Superior temporal gyrus (tissue), 1 donor: ENCODE measurements at regions not wholly inside any gene's neighbourhood (a gene's known extent, or its start where the extent isn't known, plus 50 kb on each side); places are given as distances from the start of the nearest gene placed in this dataset.
A peak's percentile ranks its signal among the peaks of the same experiment; 100 is the strongest.

Source experiments
- DNase-seq: peaks from one replicate; pipeline ENCODE4 v3.0.0-alpha.2; 2016; ENCODE audit errors: extremely low spot score

- DNase-seq, result no peak
These were observed 452.1 kb downstream of the HDGFL1 start for GRCh38 chr6:23021487-23021886.

GRCh38 chr6:23027281-23027680 is 457.9 kb downstream of the HDGFL1 start:
- DNase-seq, result peak; percentile 94

- DNase-seq, result peak; percentile 21
These were observed 462.6 kb downstream of the HDGFL1 start for GRCh38 chr6:23031986-23032385.

DNA sequence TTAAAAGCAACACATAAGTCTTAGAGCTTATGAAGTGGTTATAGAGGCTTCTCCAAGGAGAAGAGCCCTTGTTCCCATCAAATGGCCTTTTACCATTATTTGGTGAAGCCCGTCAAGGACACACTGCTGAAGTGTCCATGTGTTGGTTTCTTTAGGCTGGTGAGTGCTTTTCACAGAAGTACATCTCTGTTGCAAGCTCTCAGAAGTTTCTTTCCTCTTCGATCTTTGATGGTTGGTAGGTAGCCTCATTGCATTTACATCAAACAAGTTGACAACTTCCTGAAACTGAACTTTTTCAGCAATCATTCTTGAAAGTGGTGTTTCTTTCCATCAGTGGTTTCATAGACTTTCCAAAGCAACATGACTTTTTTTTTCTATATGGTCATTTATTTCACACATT is 465.6 kb downstream of the HDGFL1 start:
- no peak for DNase-seq

DNA sequence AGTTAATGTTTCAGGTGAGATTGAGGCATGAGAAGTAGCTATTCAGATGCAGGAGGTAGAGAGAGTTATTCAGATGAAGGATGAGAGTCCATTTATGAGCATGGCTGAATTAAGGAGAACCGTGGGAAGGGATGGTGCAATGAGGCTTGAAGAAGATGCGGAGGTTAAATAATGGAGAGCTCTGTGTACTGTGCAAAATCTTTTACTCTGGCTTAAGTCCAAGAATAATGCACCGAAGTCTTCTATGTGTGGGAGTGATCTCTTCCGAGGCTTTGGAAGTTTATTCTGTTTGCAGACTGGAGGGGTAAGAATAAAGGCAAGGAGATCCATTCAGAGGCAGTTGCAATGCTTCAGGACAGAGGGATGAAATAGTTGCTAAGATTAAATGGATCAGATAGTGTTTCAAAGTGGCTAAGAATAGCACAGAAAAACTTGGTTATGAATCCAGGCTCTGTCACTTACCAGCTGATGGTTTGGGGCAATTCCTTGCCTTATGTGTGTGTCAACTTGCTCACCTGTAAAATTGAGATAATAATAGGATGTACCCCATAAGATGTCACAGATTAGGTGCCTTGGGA is 467.1 kb downstream of the HDGFL1 start:
- no peak for DNase-seq

DNA sequence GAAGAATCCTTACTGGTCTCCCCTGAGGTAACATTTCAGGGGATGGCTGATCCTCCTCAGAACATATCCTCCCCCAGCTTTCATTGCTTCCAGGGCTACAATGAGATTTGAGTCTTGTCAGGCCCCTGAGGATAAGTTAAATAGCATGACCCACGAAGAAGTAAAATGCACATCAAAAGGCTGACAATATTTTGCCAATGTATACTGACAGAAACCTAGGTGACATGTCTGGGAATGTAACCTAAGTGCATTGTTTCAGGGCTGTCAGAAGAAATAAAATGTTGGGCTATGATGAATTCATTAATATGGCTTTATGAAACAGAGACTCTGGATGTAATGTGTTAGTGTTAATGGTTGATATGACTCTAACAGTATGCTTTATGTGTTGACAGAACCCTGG is 471.5 kb downstream of the HDGFL1 start:
- DNase-seq, result no peak

- no peak for DNase-seq
These were observed 475.9 kb downstream of the HDGFL1 start for GRCh38 chr6:23045280-23045679.

GRCh38 chr6:23055523-23055922 is 486.2 kb downstream of the HDGFL1 start:
- no peak for DNase-seq

DNA sequence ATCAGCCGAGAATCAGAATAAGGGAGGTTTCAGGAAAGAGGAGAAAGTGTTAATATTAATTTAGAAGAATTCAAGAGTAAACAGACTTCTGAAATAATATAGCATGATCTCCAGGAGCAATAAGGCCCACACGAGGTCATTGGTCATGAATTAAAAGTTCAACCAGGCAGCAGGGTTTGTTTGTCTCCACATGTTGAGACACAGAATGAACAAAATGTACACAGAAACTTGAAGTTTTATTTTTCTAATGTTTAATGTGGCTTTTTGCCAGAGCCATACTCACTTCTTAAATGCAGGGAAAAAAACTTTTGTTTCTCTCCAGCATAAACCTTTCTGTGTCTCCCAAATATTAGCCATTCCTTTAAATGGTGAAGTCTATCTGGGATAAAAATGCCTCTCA is 504.5 kb downstream of the HDGFL1 start:
- DNase-seq, result no peak

- DNase-seq, result no peak
These were observed 508.4 kb downstream of the HDGFL1 start for GRCh38 chr6:23077772-23078171.

DNA sequence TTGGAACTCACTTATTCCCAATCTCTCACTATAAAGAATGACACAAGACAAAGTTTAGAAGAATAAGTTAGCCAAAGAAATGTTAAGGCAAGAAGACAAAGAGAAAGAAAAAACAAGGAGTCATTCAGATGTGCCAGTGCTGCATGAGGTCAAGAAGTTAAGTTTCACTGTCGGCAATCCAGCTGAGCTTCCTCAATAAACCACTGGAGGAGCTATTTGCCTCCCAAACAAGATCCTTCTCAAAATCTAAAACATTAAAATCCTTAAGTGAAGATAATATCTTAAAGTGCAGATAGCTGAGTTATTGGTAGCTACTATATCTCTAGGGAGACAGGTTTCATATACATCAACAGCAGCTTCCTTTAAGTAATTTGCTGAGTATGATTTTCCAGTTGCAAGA is 512.3 kb downstream of the HDGFL1 start:
- DNase-seq, result no peak

DNA sequence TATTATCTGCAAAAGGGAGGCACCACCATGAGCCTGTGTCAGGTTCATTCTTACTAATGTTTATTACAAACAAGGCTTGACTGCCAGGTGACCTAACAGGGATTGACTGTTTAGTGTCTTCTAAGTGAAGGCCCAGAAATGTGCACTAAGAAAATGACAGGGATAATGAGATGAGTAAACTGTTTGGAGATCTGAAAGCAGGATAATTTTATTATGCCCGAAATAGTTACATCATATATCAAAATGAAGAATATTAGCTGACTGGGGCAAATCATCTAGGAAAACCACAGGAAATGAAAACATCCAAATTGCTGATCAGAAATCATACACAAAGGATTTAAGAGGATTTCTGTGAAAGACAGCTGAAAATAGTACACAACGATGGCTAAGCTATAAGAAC is 516.7 kb downstream of the HDGFL1 start:
- DNase-seq, result no peak

GRCh38 chr6:23087471-23087870 is 518.1 kb downstream of the HDGFL1 start:
- DNase-seq, result no peak

DNA sequence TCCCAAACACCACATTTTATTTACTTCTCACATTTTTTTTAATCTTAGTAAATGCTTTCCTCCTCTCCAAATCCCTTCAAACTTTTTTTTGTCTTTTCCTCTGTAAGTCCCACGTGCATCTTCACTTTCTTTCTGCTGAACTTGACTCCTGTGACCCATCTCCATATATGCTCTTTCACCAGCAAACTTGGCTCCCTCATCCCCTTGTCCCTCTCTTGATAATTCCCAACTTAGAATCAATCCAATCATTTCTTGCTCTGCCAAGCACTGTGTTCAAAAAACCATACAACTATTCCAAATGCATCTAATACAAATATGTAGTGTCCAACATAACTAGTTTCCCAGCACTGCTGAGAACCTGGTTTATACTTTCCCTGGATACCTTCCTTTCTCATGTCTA is 519.4 kb downstream of the HDGFL1 start:
- DNase-seq, result no peak

DNA sequence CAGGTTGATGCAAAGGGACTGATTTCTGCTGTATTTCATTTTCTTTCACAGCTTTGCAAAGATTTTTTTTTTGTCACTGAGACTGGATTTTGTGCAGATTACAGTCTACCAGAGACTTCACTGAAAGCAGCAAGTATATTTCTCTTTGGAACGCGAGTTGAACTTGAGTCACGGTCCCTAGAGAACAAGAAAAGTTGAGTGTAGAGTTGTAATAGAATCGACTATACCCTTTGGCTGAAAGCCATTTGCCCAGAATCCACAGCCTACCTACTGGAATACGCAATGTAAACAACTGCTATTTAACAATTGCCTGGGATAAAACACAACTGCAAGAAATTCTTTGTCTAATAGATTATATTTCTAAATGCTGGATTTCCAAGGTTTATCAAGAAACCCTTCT is 520.6 kb downstream of the HDGFL1 start:
- DNase-seq, result no peak

DNA sequence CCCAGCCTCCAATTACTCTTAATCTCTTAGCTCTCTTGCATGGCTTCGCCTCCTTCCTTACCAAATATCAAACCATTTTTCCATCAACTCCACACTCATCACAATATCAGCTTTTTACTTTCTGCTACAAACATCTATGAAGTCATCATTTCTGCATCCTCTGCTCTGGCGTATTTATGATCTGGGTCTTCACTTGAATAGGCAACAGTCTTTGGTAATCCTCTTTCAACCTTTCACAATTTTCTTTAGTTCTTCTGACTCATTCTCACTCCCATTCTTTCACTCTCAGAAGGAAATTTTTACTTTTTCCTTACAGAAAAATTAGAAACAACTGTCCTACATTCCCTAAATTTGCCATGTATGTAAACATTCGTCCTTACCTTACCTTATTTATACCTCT is 522.4 kb downstream of the HDGFL1 start:
- no peak for DNase-seq

DNA sequence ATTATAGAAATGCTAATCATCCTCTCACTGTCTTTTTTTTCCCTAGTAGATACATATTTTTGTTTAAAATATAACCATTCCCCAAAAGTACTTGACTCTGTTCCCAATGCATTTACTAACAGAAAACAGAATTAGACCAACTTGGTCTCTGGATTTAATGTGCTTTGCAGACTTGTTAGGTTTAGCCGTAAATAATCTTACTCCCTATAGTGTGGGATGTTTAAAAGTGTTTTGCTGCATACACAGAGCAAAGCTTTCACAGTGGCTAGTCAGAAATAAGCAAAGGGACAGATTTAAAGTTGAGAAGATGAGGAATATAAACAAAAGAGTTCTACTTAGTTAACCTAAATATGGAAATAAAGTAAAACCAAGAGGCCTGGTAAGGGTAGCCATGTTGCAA is 527.5 kb downstream of the HDGFL1 start:
- no peak for DNase-seq

GRCh38 chr6:23097566-23097965 is 528.2 kb downstream of the HDGFL1 start:
- no peak for DNase-seq

- no peak for DNase-seq
These were observed 537.6 kb downstream of the HDGFL1 start for GRCh38 chr6:23106951-23107350.

- DNase-seq, result no peak
These were observed 542.6 kb downstream of the HDGFL1 start for GRCh38 chr6:23111984-23112383.

DNA sequence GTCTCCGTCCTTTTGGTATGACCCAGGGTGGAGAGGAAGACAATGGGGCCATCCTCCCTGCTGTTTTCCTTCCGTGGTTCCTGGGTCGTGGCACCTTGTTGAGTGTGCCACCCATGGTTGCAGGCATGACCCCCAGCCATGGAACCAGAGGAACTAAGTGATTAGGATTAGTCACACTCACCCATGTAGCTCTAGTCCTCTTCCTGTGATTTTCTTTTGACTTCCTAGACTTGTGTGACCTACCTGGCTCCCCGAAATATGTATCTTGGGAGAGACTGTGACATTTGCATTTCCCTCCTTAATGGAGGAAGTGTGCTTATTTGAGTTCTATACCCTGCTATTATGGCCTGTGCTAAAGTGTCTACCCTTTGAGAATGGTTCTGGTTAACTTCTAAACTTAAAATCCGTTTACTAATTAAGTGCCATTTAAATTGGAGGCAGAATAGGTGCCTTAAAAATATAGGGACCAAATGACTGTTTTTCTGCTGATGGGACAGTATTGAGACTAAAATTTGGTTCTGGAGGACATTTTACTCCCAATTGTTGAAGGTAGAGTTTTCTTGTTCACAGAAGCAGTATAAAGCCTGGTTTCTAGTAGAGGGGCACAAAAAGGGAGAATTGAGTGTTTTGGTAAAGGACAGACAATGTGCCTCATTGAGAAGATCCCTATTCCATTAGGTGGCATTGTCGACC is 545.6 kb downstream of the HDGFL1 start:
- DNase-seq, result no peak

DNA sequence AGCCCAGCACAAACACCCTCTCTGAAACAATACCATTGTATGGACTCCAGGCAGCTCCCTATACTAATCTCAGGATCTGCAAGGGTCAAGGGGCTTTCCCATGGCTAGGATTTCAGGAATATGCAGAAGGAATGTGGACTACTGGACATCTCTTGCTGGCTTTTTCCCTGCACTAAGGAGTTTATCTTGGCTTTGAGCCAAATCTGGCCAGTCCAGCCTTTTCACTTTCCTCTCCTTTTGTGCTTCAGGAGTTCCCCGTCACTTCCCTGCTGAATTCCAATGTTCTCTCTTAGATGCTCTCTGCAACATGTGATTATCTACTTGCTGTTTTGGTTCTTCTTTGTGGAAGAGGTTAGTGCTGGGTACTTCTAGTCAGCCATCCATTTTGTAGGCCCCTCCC is 568.2 kb downstream of the HDGFL1 start:
- DNase-seq, result no peak

DNA sequence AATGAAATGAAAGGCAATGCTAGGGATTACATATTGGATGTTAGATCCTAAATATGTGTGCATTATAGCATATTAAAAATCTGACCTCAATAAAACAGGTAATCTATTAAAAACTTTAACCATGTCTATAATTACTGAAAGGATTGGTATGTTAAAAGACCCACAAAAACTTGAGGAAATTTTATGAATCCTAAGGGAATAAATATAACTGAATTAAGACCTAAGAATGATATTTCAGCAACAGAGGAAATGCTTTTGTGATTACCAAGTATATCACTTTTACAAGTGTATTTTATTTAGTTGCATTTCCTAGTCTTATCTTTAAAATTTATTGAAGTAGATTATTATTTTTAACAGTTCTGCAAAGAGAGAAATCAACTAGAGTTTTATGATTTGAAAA is 571.5 kb downstream of the HDGFL1 start:
- no peak for DNase-seq

DNA sequence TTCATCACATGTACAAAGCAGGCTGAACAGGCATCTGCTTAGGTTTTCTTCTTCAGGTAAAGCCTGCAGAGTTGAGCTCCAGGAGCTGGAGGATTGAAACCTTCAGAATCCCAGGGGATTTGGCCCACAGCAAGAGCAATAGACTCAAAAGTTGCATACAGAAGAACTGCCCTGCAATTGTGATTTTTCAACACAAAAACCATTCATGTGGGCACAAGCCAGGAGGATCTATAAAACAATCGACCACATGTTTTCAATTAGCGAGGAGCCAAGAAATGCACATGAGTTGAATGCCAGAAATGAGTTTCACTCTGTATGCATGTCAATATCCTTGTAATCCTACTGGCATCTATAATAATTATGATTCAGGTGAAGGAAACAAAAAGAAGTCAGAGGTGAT is 576.4 kb downstream of the HDGFL1 start:
- no peak for DNase-seq
